ENCODE measurements at regions not wholly inside any gene's neighbourhood (a gene's known extent, or its start where the extent isn't known, plus 50 kb on each side); places are given as distances from the start of the nearest gene placed in this dataset.

DNA sequence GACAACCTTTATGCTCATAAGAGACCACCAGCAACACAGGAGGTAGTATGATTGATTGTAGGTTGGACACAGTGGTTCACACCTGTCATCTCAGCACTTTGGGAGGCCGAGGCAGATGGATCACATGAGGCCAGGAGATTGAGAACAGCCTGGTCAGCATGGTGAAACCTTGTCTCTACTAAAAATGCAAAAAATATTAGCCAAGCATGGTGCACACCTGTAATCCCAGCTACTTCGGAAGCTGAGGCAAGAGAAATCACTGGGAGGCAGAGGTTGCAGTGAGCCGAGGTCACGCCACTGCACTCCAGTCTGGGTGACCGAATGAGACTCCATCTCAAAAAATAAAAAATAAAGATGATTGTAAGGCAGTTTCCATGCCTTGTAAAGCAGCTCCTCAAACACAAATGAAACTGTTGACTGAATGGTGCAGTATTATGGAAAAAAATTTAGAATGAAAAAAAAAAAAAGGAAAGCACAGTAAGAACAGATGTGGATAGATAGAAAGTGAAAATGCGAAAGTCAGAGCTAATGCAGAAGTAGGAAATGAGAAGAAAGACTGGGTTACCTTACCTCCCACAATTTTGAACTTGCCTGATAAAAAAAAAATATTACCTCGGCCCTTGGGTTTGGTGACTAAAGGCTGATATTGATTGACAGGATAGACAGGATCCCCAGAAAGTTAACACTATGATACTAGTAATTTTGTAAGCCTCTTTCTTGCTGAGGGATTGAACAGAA, 249.2 kb upstream of the TRAM1L1 start:
- TF ChIP-seq, protein P1, sequence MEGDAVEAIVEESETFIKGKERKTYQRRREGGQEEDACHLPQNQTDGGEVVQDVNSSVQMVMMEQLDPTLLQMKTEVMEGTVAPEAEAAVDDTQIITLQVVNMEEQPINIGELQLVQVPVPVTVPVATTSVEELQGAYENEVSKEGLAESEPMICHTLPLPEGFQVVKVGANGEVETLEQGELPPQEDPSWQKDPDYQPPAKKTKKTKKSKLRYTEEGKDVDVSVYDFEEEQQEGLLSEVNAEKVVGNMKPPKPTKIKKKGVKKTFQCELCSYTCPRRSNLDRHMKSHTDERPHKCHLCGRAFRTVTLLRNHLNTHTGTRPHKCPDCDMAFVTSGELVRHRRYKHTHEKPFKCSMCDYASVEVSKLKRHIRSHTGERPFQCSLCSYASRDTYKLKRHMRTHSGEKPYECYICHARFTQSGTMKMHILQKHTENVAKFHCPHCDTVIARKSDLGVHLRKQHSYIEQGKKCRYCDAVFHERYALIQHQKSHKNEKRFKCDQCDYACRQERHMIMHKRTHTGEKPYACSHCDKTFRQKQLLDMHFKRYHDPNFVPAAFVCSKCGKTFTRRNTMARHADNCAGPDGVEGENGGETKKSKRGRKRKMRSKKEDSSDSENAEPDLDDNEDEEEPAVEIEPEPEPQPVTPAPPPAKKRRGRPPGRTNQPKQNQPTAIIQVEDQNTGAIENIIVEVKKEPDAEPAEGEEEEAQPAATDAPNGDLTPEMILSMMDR (IDR thresholded peaks at IDR 0.05): no peak
- TF ChIP-seq POLR2A (IDR thresholded peaks at IDR 0.05): no peak
